H1 (cell line): ENCODE measurements at regions not wholly inside any gene's neighbourhood (a gene's known extent, or its start where the extent isn't known, plus 50 kb on each side); places are given as distances from the start of the nearest gene placed in this dataset.

Source experiments
- ASH2L ChIP-seq: fragments of 200-600, 300-600 bp; sonication (generic); IDR thresholded peaks from one replicate; pipeline ENCODE4 v1.7.1; 2017; ENCODE audit warnings: low read length
- ATF3 ChIP-seq: IDR thresholded peaks from 2 replicates; pipeline ENCODE4 v1.6.1; 2011; ENCODE audit warnings: low read depth, mild to moderate bottlenecking, low read length; ENCODE audit not compliant: insufficient read depth
- CHD7 ChIP-seq: fragments of 300-600 bp; sonication (generic); IDR thresholded peaks from 2 replicates; pipeline ENCODE4 v1.7.1; 2012; ENCODE audit warnings: low read length, moderate library complexity, mild to moderate bottlenecking, inconsistent platforms; ENCODE audit not compliant: insufficient replicate concordance
- KDM1A ChIP-seq: fragments of 200-600, 300-600 bp; sonication (generic); IDR thresholded peaks from 2 replicates; pipeline ENCODE4 v1.7.1; 2016; ENCODE audit warnings: mild to moderate bottlenecking, low read length, borderline replicate concordance
- MAX ChIP-seq: IDR thresholded peaks from 2 replicates; pipeline ENCODE4 v1.6.1; 2012; ENCODE audit warnings: inconsistent platforms
- PHF8 ChIP-seq: fragments of 200-600 bp; sonication (generic); conservative IDR thresholded peaks from 2 replicates; pipeline ENCODE4 v1.7.1; 2012; ENCODE audit warnings: low read depth, mild to moderate bottlenecking, inconsistent platforms, low read length, moderate library complexity
- SP1 ChIP-seq: IDR thresholded peaks from 2 replicates; pipeline ENCODE4 v1.6.1; 2011; ENCODE audit warnings: low read depth, low read length

GRCh38 chr6:95847061-95847460 is 168.7 kb upstream of the FUT9 start (continued):
- no peak for TF ChIP-seq CHD7
- TF ChIP-seq KDM1A, result no peak
- TF ChIP-seq MAX, result no peak
- no peak for TF ChIP-seq SP1
- TF ChIP-seq PHF8, result no peak
- no peak for TF ChIP-seq ASH2L
- no peak for TF ChIP-seq ATF3
